B cell (primary cell): ENCODE measurements at regions not wholly inside any gene's neighbourhood (a gene's known extent, or its start where the extent isn't known, plus 50 kb on each side); places are given as distances from the start of the nearest gene placed in this dataset.

Experiments used
- CTCF ChIP-seq: fragments of 200-600 bp; IDR thresholded peaks from one replicate; pipeline ENCODE4 v1.8.0; 2022; ENCODE audit warnings: antibody characterized with exemption, mild to moderate bottlenecking
- EZH2 ChIP-seq: IDR thresholded peaks from 2 replicates; pipeline ENCODE4 v1.6.1; 2012; ENCODE audit warnings: borderline replicate concordance, low read depth, mild to moderate bottlenecking, moderate library complexity, low read length; ENCODE audit not compliant: insufficient read depth, poor library complexity, severe bottlenecking

GRCh38 chr3:118244761-118245160, 789.9 kb downstream of the IGSF11 start:
- TF ChIP-seq CTCF (no peak), EZH2 (no peak)
